IPS-18a (cell line): ENCODE measurements at regions not wholly inside any gene's neighbourhood (a gene's known extent, or its start where the extent isn't known, plus 50 kb on each side); places are given as distances from the start of the nearest gene placed in this dataset.
"Not testable (repeated sequence)": the region's sequence is repeated elsewhere in the genome, so short reads cannot be mapped to it uniquely, and the experiment has no call there.

Experiments used
- H3K27ac ChIP-seq: one replicate; pipeline ENCODE4 v1.5.1; 2013; ENCODE audit warnings: low read length
- H3K27me3 ChIP-seq: one replicate; pipeline ENCODE4 v1.6.1; 2013; ENCODE audit warnings: mild to moderate bottlenecking, low read length; ENCODE audit not compliant: control insufficient read depth, insufficient read depth
- H3K36me3 ChIP-seq: one replicate; pipeline ENCODE4 v1.6.1; 2013; ENCODE audit warnings: low read depth, low read length; ENCODE audit not compliant: control insufficient read depth
- H3K4me1 ChIP-seq: one replicate; pipeline ENCODE4 v1.6.1; 2013; ENCODE audit warnings: low read depth, low read length; ENCODE audit not compliant: control insufficient read depth
- H3K4me3 ChIP-seq: one replicate; pipeline ENCODE4 v1.5.1; 2013; ENCODE audit warnings: low read length
- H3K9ac ChIP-seq: one replicate; pipeline ENCODE4 v1.6.1; 2013; ENCODE audit warnings: mild to moderate bottlenecking, low read length, moderate library complexity
- H3K9me3 ChIP-seq: one replicate; pipeline ENCODE4 v1.6.1; 2013; ENCODE audit warnings: low read depth, low read length; ENCODE audit not compliant: control insufficient read depth

GRCh38 chr5:20771338-20771737 lies 783.3 kb upstream of the CDH18 start:
- H3K27ac ChIP-seq, H3K9me3 ChIP-seq, H3K36me3 ChIP-seq: not testable (repeated sequence)

DNA sequence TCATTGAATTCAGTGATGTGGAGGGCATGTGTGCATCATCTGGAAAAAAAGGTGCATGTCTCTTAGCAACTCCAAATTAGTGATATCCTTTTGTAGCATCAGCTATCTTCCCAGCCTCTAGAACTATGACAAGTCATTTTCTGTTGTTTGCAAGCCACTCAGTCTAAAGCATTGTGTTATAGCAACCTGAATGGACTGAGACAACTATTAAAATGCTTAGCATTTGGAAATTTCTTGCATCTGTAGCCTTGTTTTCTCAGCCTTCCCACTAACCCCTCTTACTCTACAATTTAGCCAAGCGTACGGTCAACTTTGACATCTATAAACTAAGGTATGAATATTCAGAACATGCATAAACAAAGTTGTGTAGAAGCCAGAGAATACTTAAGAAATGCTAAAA lies 777.1 kb upstream of the CDH18 start:
- H3K4me3 ChIP-seq, H3K27ac ChIP-seq, H3K36me3 ChIP-seq, H3K27me3 ChIP-seq, H3K9me3 ChIP-seq, H3K4me1 ChIP-seq, H3K9ac ChIP-seq: not testable (repeated sequence)

More at GRCh38 chr5:20771338-20771737, 783.3 kb upstream of the CDH18 start:
- H3K27me3 ChIP-seq, H3K4me1 ChIP-seq, H3K4me3 ChIP-seq, H3K9ac ChIP-seq: not testable (repeated sequence)

- not testable (repeated sequence) for H3K9ac ChIP-seq, H3K27ac ChIP-seq, H3K9me3 ChIP-seq, H3K4me1 ChIP-seq, H3K4me3 ChIP-seq, H3K27me3 ChIP-seq, H3K36me3 ChIP-seq
Measured at GRCh38 chr5:20759459-20759858, 771.5 kb upstream of the CDH18 start.

DNA sequence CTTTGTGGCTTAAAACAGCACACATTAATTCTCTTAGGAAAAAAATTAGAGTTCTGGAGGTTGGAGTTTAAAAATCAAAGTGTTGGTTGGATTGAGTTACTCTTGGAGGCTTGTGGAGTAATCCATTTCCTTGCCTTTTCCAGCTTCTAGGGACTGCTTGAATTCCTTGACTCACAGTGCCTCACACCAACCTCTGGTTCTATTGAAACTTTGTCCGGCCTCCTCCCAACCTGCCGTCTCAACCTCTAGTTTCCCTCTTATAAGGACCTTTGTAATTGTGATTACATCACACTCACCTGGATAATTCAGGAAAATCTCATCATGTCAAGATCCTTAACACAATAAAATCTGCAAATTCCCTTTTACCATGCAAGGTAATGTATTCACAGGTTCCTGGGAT lies 764.2 kb upstream of the CDH18 start:
- not testable (repeated sequence) for H3K4me3 ChIP-seq, H3K27ac ChIP-seq, H3K4me1 ChIP-seq, H3K36me3 ChIP-seq, H3K9ac ChIP-seq, H3K9me3 ChIP-seq, H3K27me3 ChIP-seq

DNA sequence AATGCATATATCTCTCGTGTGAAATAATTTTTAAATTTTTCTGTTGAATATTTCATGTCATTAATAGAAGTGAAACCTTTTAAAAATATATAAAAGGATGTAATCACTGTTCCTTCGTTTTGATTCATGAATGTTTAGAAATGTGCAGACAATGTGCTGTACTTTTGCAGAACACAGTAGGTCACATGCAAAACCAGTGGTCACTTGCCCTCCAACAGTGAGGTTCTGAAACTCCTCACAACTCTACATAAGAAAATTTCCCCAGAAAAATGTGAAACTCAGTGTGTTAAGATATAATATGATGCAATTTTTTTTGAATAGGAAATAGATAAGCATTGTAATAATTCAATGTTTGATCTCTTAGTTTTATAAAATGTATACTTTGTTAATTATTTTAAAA lies 747.7 kb upstream of the CDH18 start:
- not testable (repeated sequence) for H3K9me3 ChIP-seq, H3K27me3 ChIP-seq, H3K4me1 ChIP-seq, H3K9ac ChIP-seq, H3K27ac ChIP-seq, H3K36me3 ChIP-seq, H3K4me3 ChIP-seq

GRCh38 chr5:20732223-20732622 lies 744.2 kb upstream of the CDH18 start:
- not testable (repeated sequence) for H3K27ac ChIP-seq, H3K9ac ChIP-seq, H3K4me1 ChIP-seq, H3K9me3 ChIP-seq, H3K27me3 ChIP-seq, H3K36me3 ChIP-seq, H3K4me3 ChIP-seq

- H3K36me3 ChIP-seq, H3K9ac ChIP-seq, H3K27me3 ChIP-seq, H3K4me1 ChIP-seq, H3K27ac ChIP-seq, H3K4me3 ChIP-seq, H3K9me3 ChIP-seq: not testable (repeated sequence)
Measured at GRCh38 chr5:20721286-20721685, 733.3 kb upstream of the CDH18 start.

DNA sequence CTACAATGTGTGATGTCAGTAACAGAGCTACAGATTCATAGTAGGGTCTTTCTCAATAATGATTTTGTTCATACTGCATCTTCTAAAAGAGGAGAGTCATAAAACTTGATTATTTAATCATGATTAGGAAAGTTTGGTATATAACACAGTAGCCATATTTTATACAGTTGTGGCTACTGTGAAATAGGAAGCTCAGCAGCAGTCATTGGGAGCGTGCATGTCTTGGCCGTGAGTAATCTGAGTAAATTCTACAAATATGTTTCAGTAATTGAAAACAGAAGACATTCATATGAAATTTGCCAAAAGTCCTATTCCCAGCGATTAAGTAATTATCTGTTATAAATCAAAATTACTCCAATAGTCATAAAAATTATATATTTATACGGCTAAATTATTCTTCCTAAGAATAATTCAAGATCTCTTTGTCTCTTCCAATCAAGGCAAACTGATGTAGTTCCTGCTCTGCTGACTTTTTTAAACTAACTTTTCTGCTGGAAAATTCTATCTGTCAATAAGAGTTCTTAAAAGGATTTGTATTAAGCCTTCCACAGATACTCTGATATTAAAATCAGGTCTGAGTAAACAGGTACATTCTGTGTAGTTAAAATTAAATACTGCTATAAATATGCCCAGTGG lies 723.6 kb upstream of the CDH18 start:
- not testable (repeated sequence) for H3K27ac ChIP-seq, H3K27me3 ChIP-seq, H3K9me3 ChIP-seq, H3K4me3 ChIP-seq, H3K9ac ChIP-seq, H3K4me1 ChIP-seq, H3K36me3 ChIP-seq

GRCh38 chr5:20707634-20708033 lies 719.6 kb upstream of the CDH18 start:
- not testable (repeated sequence) for H3K27me3 ChIP-seq, H3K9ac ChIP-seq, H3K36me3 ChIP-seq, H3K4me1 ChIP-seq, H3K9me3 ChIP-seq, H3K27ac ChIP-seq, H3K4me3 ChIP-seq

GRCh38 chr5:20694121-20694520 lies 706.1 kb upstream of the CDH18 start:
- Histone ChIP-seq H3K27me3 (no peaks in the 10 kb centered on the region), H3K27ac (no peak overlapping the region), H3K36me3 (no peaks in the 10 kb centered on the region), H3K9ac (no peak overlapping the region), H3K4me1 (no peaks in the 10 kb centered on the region), H3K4me3 (no peak overlapping the region), H3K9me3 (no peaks in the 10 kb centered on the region)

DNA sequence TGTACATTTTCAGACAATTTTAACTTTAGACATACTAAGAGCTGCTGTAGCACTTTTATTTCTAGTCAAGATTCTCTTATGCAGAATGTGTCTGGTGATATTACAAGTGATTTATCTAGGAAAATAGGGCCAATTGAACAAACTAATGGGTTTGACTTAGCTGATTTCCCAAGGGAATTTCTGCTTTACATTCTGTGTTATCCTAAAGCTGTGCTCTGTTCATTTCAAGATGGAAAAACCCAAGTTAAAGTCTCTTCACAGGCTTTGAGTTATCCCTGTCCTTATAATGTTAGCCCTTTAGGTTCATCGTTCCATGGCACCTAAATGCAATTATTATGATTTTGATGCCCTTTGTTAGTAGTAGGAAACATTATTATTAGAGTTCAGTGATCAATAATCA lies 704.9 kb upstream of the CDH18 start:
- no peak overlapping the region for H3K9ac ChIP-seq
- no peaks in the 10 kb centered on the region for H3K4me1 ChIP-seq
- H3K4me3 ChIP-seq: no peak overlapping the region
- H3K9me3 ChIP-seq: no peaks in the 10 kb centered on the region
- no peaks in the 10 kb centered on the region for H3K27me3 ChIP-seq
- H3K27ac ChIP-seq: no peak overlapping the region
- no peaks in the 10 kb centered on the region for H3K36me3 ChIP-seq

DNA sequence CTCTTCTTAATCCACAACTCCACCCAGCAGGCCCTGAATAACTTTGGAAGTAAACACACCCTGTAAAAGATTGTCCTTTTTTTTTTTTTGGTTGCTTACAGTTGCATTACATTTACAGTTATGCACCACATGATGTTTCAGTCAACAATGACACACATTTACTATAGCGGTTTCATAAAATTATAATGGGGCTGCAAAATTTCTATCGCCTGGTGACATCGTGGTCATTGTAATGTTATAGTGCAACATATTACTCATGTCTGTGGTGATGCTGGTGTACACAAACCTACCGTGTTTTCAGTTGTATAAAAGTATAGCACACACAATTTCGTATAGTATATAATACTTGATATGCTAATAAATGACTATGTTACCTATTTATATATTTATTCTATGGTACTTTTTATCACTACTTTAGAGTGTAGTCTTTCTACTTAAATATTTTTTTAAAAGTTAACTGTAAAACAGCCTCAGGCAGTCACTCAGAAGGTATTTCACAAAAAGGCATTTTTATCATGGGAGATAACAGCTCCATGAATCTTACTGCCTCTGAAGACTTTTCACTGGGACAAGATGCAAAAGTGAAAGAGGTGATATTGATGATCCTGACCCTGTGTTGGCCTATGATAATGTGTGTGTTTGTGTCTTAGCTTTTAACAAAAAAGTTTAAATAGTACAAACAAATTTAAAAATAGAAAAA lies 695.4 kb upstream of the CDH18 start:
- H3K9ac ChIP-seq: no peak overlapping the region
- H3K36me3 ChIP-seq: no peaks in the 10 kb centered on the region
- H3K4me3 ChIP-seq: no peak overlapping the region
- H3K27ac ChIP-seq: no peak overlapping the region
- no peaks in the 10 kb centered on the region for H3K27me3 ChIP-seq
- peaks cover 6% of the 10 kb centered on the region for H3K4me1 ChIP-seq
- H3K9me3 ChIP-seq: no peaks in the 10 kb centered on the region
